GM19099 (cell line): ENCODE measurements at regions not wholly inside any gene's neighbourhood (a gene's known extent, or its start where the extent isn't known, plus 50 kb on each side); places are given as distances from the start of the nearest gene placed in this dataset.

Source experiments
- POLR2A ChIP-seq: IDR thresholded peaks from 3 replicates; pipeline ENCODE4 v1.6.1; 2011; ENCODE audit warnings: low read depth; ENCODE audit not compliant: insufficient read length; ENCODE audit errors: extremely low read depth

DNA sequence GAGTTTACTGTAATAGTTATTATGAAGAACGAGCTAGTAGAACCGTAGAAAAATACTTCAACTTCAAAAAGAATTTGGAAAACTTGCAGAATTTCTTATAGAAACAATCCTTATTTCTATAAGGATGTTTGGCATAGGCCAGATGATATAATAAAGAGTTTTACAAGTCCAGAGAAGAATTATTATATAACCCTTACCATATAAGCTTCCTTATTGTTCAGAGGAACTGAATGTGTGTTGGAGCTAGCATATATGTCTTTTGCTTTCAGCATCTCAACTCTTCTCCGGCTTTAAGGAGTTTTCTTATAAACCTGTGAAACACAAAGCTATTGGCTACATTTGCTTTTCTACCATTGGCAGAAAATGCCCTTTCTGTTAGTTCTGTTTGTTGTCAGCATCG is 178.0 kb upstream of the E2F7 start:
- no peak for TF ChIP-seq POLR2A

- no peak for TF ChIP-seq POLR2A
Observed at GRCh38 chr12:77239617-77240016, 174.2 kb upstream of the E2F7 start.

- no peak for TF ChIP-seq POLR2A
Observed at GRCh38 chr12:77238335-77238734, 173.0 kb upstream of the E2F7 start.

GRCh38 chr12:77237896-77238295 is 172.5 kb upstream of the E2F7 start:
- no peak for TF ChIP-seq POLR2A

DNA sequence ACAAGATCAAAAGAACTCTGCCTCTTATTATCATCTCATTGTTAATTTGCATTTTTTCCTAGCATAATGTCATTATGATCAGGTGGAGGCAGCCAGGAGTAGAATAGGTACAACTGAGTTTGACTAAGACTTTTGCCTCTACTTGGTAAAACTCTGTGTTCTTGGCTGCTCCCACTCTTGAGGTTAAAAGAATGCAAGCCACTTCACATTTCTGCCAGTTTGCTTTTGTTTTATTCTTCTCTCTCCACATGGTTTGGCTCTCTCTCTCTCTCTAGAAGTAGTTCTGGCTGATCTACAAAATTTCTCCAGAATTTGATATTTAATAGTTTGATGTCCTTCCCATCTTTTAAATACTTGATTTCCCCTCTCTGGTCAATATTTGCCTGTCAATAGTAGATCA is 170.7 kb upstream of the E2F7 start:
- no peak for TF ChIP-seq POLR2A

DNA sequence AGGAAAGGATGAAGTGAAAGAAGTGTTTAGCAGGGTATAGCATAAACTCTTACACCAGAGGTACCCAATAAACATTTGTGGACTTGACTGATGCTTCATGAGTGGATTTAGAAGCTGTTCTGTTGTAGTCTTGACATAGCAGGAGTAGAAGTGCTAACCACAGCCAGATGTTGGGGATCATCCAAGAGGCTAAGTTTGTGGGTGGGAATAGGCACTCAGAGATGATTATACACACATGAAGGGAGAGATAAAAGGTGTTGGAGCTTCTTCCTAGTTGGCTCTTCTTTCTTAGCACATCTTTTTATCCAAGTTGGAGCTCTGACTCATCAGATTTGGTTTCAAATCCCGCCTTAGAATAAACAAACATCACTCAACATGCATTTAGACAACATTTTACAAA is 166.7 kb upstream of the E2F7 start:
- no peak for TF ChIP-seq POLR2A

DNA sequence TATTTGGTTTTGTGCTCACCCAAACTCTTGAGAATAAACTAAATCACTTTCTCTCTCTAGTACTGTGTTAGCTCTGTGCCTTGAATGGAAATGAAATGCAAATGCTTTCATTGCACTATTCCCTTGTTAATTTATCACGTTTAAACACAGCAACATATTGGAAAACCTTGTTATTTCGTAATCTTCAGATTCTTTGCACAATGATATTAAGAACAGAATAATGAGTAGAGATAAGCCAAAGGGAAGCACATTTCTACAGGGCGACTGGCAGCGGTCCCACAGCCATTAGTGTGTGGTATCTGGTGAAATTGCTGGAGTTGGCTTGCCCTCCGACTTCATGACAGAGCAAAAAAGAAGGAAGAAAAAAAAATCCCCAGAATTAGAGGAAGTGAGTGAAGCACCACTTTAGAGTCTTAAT is 166.1 kb upstream of the E2F7 start:
- no peak for TF ChIP-seq POLR2A

DNA sequence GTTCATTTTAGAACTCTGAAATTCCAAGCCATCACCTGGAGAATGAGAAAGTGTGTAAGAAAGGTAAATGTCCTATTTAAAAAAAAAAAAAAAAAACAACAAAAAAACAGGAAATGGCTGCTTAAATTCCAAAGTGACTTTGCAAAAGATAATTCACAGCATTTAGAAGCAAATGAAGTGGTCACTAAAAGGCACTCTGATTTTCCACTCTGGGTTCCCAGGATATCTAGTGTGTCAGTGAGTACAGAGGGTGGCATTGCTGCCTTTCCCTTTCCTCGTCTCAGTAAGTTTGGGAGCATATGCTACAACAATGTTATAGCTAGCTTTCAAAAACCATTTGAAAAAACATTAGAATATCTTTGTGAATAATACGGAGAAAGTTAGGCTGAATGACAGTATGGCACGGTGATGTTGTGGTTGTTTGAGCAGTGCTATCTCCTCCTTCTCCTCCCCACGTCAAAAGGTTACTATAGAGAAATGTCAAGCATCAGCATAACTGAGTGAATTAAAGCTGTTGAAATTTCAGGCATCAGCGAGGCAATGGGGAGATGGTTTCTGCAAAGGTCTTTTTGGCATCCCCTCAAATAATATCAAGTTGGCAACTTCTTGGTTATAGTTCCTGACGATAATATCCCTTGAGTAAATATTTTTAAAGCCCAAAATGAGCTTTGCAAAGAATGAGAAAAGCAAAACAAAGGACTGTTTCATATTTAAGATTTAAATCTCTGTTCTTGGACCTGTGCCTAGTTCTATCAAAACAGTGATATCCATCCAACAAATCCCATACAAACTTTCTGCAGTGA is 164.5 kb upstream of the E2F7 start:
- TF ChIP-seq POLR2A: no peak

GRCh38 chr12:77228376-77228775 is 163.0 kb upstream of the E2F7 start:
- TF ChIP-seq POLR2A: no peak

DNA sequence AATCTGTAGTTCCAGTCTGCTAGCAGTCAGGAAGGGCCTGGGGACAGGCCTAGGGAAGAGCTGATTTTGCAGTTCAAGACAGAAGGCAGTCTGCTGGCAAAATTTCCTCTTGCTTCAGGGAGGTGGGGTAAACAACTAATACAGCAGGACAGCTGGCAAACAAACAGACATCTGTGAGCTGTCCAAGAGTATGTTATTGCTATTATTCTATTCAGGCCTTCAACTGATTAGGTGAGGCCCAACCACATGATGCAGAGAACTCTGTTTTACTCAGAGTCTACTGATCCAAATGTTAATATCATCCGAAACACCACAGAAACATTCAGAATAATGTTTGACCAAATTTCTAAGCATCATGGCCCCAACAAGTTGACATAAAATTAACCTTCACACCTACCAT is 161.0 kb upstream of the E2F7 start:
- TF ChIP-seq POLR2A: no peak

- no peak for TF ChIP-seq POLR2A
Observed at GRCh38 chr12:77225373-77225772, 160.0 kb upstream of the E2F7 start.

DNA sequence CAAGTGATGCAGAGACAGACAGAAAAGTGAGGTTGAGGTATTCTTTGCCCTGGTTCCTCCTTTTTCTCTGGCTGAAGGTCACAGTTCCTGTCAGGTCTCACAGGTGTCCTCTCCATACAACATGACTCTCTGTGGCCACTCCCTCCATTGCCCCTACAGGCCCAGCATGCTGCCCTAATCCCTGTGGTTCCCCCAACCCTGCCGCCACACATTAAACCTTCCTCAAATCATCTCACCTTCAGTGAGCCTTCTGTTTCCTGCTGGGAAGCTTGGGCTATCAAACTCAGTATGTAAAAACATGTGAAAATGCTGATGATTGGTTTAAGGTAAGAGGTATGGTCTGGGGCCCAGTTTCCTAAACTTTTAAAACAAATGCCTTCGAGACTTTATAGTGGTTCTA is 159.0 kb upstream of the E2F7 start:
- TF ChIP-seq POLR2A: no peak

DNA sequence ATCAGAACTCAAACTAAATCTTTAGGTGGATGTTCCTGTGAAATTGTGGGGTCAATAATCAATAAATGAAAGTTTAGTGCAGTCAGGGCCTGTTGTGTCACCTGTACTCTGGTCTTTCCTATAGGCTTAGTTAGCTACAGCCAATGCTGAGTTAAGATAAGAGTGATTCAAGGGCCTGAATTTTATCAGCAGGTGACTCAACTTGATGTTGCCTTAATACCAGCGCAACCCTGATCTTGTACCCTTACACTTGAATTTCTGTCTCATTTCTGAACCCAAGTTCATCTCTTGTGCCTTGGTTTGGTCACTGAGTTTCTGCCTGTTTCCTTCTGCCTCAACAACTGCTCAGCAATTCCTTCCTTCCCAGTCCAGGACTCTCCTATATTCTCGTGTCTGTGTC is 157.0 kb upstream of the E2F7 start:
- TF ChIP-seq POLR2A: no peak

GRCh38 chr12:77220586-77220985 is 155.2 kb upstream of the E2F7 start:
- TF ChIP-seq POLR2A: no peak

GRCh38 chr12:77218278-77218677 is 152.9 kb upstream of the E2F7 start:
- no peak for TF ChIP-seq POLR2A

GRCh38 chr12:77214136-77214535 is 148.8 kb upstream of the E2F7 start:
- TF ChIP-seq POLR2A: no peak

DNA sequence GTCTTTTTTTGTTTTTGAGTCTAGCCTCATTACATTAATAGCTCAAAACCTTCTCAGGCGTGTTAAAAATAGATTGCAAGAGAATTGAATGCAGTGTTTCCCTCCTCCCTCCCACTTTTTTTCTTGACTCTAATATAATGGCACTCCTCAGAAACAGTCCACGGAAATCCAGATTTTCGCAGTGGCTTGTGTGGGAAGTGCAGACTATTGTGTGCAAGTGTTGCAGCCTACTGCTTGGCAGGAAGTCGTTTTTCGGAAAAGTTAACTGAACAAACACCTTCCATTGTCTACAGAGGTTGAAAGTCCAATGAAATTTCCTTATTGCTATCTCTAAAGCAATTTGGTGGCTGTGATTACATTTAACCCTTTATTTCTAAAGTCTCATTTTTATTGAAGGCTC is 147.9 kb upstream of the E2F7 start:
- no peak for TF ChIP-seq POLR2A
